Neutrophil (primary cell): ENCODE measurements at regions not wholly inside any gene's neighbourhood (a gene's known extent, or its start where the extent isn't known, plus 50 kb on each side); places are given as distances from the start of the nearest gene placed in this dataset.
"Not testable (repeated sequence)": the region's sequence is repeated elsewhere in the genome, so short reads cannot be mapped to it uniquely, and the experiment has no call there.

ENCODE experiments used
- H3K27ac ChIP-seq: fragments of 200-600 bp; sonication (generic); 2 replicates; pipeline ENCODE4 v1.5.1; 2016; ENCODE audit warnings: mild to moderate bottlenecking, moderate library complexity
- H3K27me3 ChIP-seq: fragments of 200-600 bp; sonication (generic); 2 replicates; pipeline ENCODE4 v1.6.0; 2016; ENCODE audit warnings: mild to moderate bottlenecking
- H3K36me3 ChIP-seq: fragments of 200-600 bp; sonication (generic); 2 replicates; pipeline ENCODE4 v1.5.1; 2017
- H3K4me1 ChIP-seq, 2 experiments: fragments of 200-600 bp in 1 of 2; sonication (generic) in 1 of 2; 1 replicate in 1 of 2; 2 replicates in 1 of 2; pipeline versions ENCODE4 v1.5.1 to v1.6.1; 2013 to 2016; ENCODE audit warnings: low read depth in 1 of 2, low read length in 1 of 2, mild to moderate bottlenecking in 1 of 2, moderate library complexity in 1 of 2; ENCODE audit not compliant: control insufficient read depth in 1 of 2, insufficient read depth in 1 of 2
- H3K4me3 ChIP-seq, 2 experiments: fragments of 200-600 bp in 1 of 2; sonication (generic) in 1 of 2; 1 replicate in 1 of 2; 2 replicates in 1 of 2; pipeline ENCODE4 v1.5.1; 2013 to 2016; ENCODE audit warnings: low read depth in 1 of 2, low read length in 1 of 2, mild to moderate bottlenecking in 1 of 2, moderate library complexity in 1 of 2
- H3K9me3 ChIP-seq: fragments of 200-600 bp; sonication (generic); 2 replicates; pipeline ENCODE4 v1.5.1; 2016
- CTCF ChIP-seq: fragments of 200-600 bp; sonication (generic); IDR thresholded peaks from 2 replicates; pipeline ENCODE4 v1.5.1; 2016; ENCODE audit warnings: antibody characterized with exemption

- no peak overlapping the region for H3K4me3 ChIP-seq
- H3K36me3 ChIP-seq, result no peaks in the 10 kb centered on the region
- H3K27ac ChIP-seq, result no peak overlapping the region
- no peaks in the 10 kb centered on the region for H3K27me3 ChIP-seq
- no peak for TF ChIP-seq CTCF
- no peaks in the 10 kb centered on the region for H3K4me1 ChIP-seq
- H3K9me3 ChIP-seq, result no peaks in the 10 kb centered on the region
These were observed 498.6 kb upstream of the TLE4 start for GRCh38 chr9:79073201-79073600.

GRCh38 chr9:79080536-79080935, 491.2 kb upstream of the TLE4 start:
- Histone ChIP-seq H3K9me3 (no peaks in the 10 kb centered on the region), H3K4me3 (no peak overlapping the region), H3K4me1 (no peaks in the 10 kb centered on the region), H3K27me3 (no peaks in the 10 kb centered on the region), H3K36me3 (no peaks in the 10 kb centered on the region), H3K27ac (no peak overlapping the region)
- no peak for TF ChIP-seq CTCF

DNA sequence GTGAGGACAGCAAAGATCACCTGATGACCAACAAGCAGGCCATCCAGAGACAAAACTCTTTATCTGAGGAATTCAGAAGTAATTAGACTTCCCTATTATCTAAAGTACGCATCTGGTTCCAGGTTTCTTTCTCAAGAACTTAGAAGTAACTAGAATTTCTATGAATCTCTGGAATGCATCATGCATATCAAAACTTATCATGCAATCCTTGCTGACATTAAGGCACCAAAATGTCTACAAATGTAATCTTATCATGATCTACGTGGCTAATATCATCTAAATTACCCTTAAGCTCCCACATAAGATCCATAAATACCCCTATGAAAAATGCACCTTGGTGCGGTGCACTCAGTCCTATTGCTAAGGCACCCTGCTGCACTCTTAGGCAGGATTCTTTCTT, 488.1 kb upstream of the TLE4 start:
- Histone ChIP-seq H3K4me1 (no peaks in the 10 kb centered on the region), H3K9me3 (no peaks in the 10 kb centered on the region), H3K27ac (no peak overlapping the region), H3K4me3 (no peak overlapping the region), H3K27me3 (no peaks in the 10 kb centered on the region), H3K36me3 (no peaks in the 10 kb centered on the region)
- no peak for TF ChIP-seq CTCF

GRCh38 chr9:79087133-79087532, 484.6 kb upstream of the TLE4 start:
- Histone ChIP-seq H3K9me3 (no peaks in the 10 kb centered on the region), H3K4me1 (no peaks in the 10 kb centered on the region), H3K4me3 (no peak overlapping the region), H3K27ac (no peak overlapping the region), H3K27me3 (no peaks in the 10 kb centered on the region), H3K36me3 (no peaks in the 10 kb centered on the region)
- no peak for TF ChIP-seq CTCF

DNA sequence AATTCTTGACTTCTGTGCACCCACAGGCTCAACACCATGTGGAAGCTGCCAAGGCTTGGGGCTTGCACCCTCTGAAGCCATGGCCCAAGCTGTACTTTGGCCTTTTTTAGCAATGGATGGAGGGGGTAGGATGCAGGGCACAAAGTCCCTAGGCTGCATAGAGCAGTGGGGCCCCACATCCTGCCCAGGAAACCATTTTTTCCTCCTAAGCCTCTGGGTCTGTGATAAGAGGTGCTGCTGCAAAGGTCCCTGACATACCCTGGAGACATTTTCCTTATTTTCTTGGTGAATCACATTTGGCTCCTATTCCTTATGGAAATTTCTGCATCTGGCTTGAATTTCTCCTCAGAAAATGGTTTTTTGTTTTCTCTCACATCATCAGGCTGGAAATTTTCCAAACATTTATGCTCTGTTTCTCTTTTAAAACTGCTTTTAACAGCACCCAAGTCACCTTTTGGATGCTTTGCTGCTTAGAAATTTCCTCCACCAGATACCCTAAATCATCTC, 482.7 kb upstream of the TLE4 start:
- H3K4me3 ChIP-seq, result no peak overlapping the region
- no peaks in the 10 kb centered on the region for H3K36me3 ChIP-seq
- no peaks in the 10 kb centered on the region for H3K4me1 ChIP-seq
- H3K27ac ChIP-seq, result no peak overlapping the region
- no peak for TF ChIP-seq CTCF
- no peaks in the 10 kb centered on the region for H3K27me3 ChIP-seq
- no peaks in the 10 kb centered on the region for H3K9me3 ChIP-seq

- H3K4me3 ChIP-seq, H3K4me1 ChIP-seq, H3K36me3 ChIP-seq, H3K9me3 ChIP-seq, H3K27ac ChIP-seq, H3K27me3 ChIP-seq: not testable (repeated sequence)
These were observed 481.9 kb upstream of the TLE4 start for GRCh38 chr9:79089851-79090250.

DNA sequence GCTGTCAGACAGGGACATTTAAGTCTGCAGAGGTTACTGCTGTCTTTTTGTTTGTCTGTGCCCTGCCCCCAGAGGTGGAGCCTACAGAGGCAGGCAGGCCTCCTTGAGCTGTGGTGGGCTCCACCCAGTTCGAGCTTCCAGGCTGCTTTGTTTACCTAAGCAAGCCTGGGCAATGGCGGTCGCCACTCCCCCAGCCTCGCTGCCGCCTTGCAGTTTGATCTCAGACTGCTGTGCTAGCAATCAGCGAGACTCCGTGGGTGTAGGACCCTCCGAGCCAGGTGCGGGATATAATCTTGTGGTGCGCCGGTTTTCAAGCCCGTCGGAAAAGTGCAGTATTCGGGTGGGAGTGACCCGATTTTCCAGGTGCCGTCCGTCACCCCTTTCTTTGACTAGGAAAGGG, 468.5 kb upstream of the TLE4 start:
- not testable (repeated sequence) for H3K27ac ChIP-seq, H3K27me3 ChIP-seq, H3K36me3 ChIP-seq, H3K4me3 ChIP-seq, H3K4me1 ChIP-seq, H3K9me3 ChIP-seq
